GM18909 (cell line): ENCODE measurements at regions not wholly inside any gene's neighbourhood (a gene's known extent, or its start where the extent isn't known, plus 50 kb on each side); places are given as distances from the start of the nearest gene placed in this dataset.

Experiments
- ATAC-seq: cut with Tn5 transposase; IDR thresholded peaks from one replicate; pipeline ENCODE4 v1.9.1; 2021; ENCODE audit warnings: mild to moderate bottlenecking; ENCODE audit not compliant: unreplicated experiment, poor library complexity

GRCh38 chr18:25962919-25963318 lies 127.5 kb downstream of the SS18 start:
- no peak for ATAC-seq

GRCh38 chr18:25962176-25962575 lies 128.2 kb downstream of the SS18 start:
- ATAC-seq: no peak

- no peak for ATAC-seq
These were observed 133.4 kb downstream of the SS18 start for GRCh38 chr18:25957017-25957416.

GRCh38 chr18:25953111-25953510 lies 137.3 kb downstream of the SS18 start:
- ATAC-seq: no peak

- ATAC-seq: no peak
These were observed 140.1 kb downstream of the SS18 start for GRCh38 chr18:25950321-25950720.

- ATAC-seq: no peak
These were observed 143.9 kb downstream of the SS18 start for GRCh38 chr18:25946540-25946939.

GRCh38 chr18:25935356-25935755 lies 155.1 kb downstream of the SS18 start:
- no peak for ATAC-seq

GRCh38 chr18:25931126-25931525 lies 159.3 kb downstream of the SS18 start:
- no peak for ATAC-seq

GRCh38 chr18:25929787-25930186 lies 160.6 kb downstream of the SS18 start:
- no peak for ATAC-seq

- no peak for ATAC-seq
These were observed 162.6 kb downstream of the SS18 start for GRCh38 chr18:25927830-25928229.

- no peak for ATAC-seq
These were observed 167.2 kb downstream of the SS18 start for GRCh38 chr18:25923193-25923592.

GRCh38 chr18:25921677-25922421 lies 168.6 kb downstream of the SS18 start:
- peak; percentile 76 for ATAC-seq

- no peak for ATAC-seq
These were observed 174.5 kb downstream of the SS18 start for GRCh38 chr18:25915907-25916306.

- no peak for ATAC-seq
These were observed 191.4 kb downstream of the SS18 start for GRCh38 chr18:25898965-25899364.

- ATAC-seq: no peak
These were observed 193.5 kb downstream of the SS18 start for GRCh38 chr18:25896956-25897355.

GRCh38 chr18:25896178-25896780 lies 194.1 kb downstream of the SS18 start:
- peak; percentile 89 for ATAC-seq

- ATAC-seq: peak; percentile 22
These were observed 194.9 kb downstream of the SS18 start for GRCh38 chr18:25895518-25895917.

GRCh38 chr18:25886283-25886682 lies 204.1 kb downstream of the SS18 start:
- ATAC-seq: no peak

- no peak for ATAC-seq
These were observed 207.3 kb downstream of the SS18 start for GRCh38 chr18:25883091-25883490.

- ATAC-seq: no peak
These were observed 209.3 kb downstream of the SS18 start for GRCh38 chr18:25881149-25881548.

- no peak for ATAC-seq
These were observed 210.0 kb downstream of the SS18 start for GRCh38 chr18:25880441-25880840.

GRCh38 chr18:25876330-25876948 lies 214.0 kb downstream of the SS18 start:
- no peak for ATAC-seq
